ENCODE measurements at regions not wholly inside any gene's neighbourhood (a gene's known extent, or its start where the extent isn't known, plus 50 kb on each side); places are given as distances from the start of the nearest gene placed in this dataset.

DNA sequence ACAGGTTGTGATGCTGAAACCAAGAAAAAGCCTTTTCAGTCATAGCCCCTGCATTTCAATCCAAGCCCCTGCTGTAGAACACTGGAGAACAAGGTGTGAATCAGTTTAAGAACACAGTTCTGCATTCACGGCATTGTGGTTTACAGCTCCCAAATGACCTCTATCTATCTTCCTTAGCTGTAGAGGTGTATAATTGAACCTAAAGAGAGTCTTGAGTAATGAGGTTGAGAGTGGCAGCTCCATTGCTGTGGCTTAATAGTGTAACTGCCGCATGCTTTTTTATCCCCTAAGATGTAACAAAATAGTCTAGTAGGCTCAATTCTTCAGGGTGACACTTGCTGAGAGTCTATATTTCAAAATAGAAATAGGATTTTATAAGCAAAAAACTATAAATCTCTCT, 121.3 kb upstream of the EPHA4 start:
- no peak overlapping the region for H2BK20ac ChIP-seq (ENCODE audit: low read length)
- H2BK5ac ChIP-seq (ENCODE audit: low read depth, low read length): no peak overlapping the region
- no peak for FAIRE-seq
- H4K20me1 ChIP-seq (replicated peaks in 1 of 2; ENCODE audit: control insufficient read depth in 1 of 2, insufficient read depth in 2 of 2, low read length in 2 of 2): no peaks in the 10 kb centered on the region
- H3K18ac ChIP-seq (ENCODE audit: extremely low read depth, low read length): no peak overlapping the region
- H4K91ac ChIP-seq (replicated peaks; ENCODE audit: insufficient read length, low read length): no peak overlapping the region
- no peaks in the 10 kb centered on the region for H3K79me1 ChIP-seq (ENCODE audit: low read depth, low read length)
- no peaks in the 10 kb centered on the region for H3K23me2 ChIP-seq (ENCODE audit: low read depth, low read length)
- no peaks in the 10 kb centered on the region for H3K4me1 ChIP-seq (replicated peaks in 1 of 4; ENCODE audit: control insufficient read depth in 3 of 4, insufficient read depth in 4 of 4, low read length in 3 of 4)
- ChIA-PET POLR2A (ENCODE audit: partially characterized antibody) (no interaction called here), CTCF (ENCODE audit: partially characterized antibody) (interaction anchor here (0.7 kb wide), 1 partner anchor 694 kb away, joined by 3 read pairs; no protein-coding TSS in a partner anchor)
- no peak for TF ChIP-seq BACH1 (IDR thresholded peaks at IDR 0.05; ENCODE audit: low read length)
- H3K9me3 ChIP-seq (ENCODE audit: insufficient read depth in 2 of 2, low read depth in 1 of 2, low read length in 1 of 2): no peaks in the 10 kb centered on the region
- 98% methylated on average over 2 of the region's 2 CpGs; no CpG with 5 or more reads in 1 of the 2 experiments for WGBS, 2 experiments (ENCODE audit: extremely low coverage in 1 of 2, insufficient coverage in 1 of 2, insufficient read length in 1 of 2, insufficient replicate concordance in 2 of 2, low coverage in 1 of 2, low lambda C conversion rate in 2 of 2, missing lambda C conversion rate in 1 of 2)
- no peak overlapping the region for H2BK12ac ChIP-seq (ENCODE audit: low read depth, low read length)
- no peaks in the 10 kb centered on the region for H3K36me3 ChIP-seq (ENCODE audit: control insufficient read depth in 2 of 4, insufficient read depth in 4 of 4, low read length in 3 of 4)
- no peak overlapping the region for H2AFZ ChIP-seq (ENCODE audit: low read length)
- no peak overlapping the region for H2BK120ac ChIP-seq (replicated peaks; ENCODE audit: low read depth, low read length)
- H3K79me2 ChIP-seq (ENCODE audit: control insufficient read depth in 1 of 2, insufficient read depth in 2 of 2, low read length in 2 of 2): no peaks in the 10 kb centered on the region
- no peak overlapping the region for H4K5ac ChIP-seq (ENCODE audit: insufficient read length, low read depth, low read length)
- no peak overlapping the region for H3K14ac ChIP-seq (ENCODE audit: insufficient read length)
- H2AK5ac ChIP-seq (ENCODE audit: low read depth, low read length): no peak overlapping the region
- no peak overlapping the region for H3K9ac ChIP-seq (replicated peaks in 1 of 4; ENCODE audit: extremely low read depth in 1 of 4, low read depth in 3 of 4, low read length in 3 of 4)
- no peak overlapping the region for H3K4me3 ChIP-seq (ENCODE audit: extremely low read depth in 1 of 4, insufficient read depth in 2 of 4, low read depth in 3 of 4, low read length in 4 of 4)
- H3K4ac ChIP-seq (replicated peaks; ENCODE audit: insufficient read length, low read depth, low read length): no peak overlapping the region
- H3K4me2 ChIP-seq (ENCODE audit: insufficient read depth in 1 of 2, low read depth in 2 of 2, low read length in 2 of 2): no peak overlapping the region
- no peak overlapping the region for H3K27ac ChIP-seq (ENCODE audit: low read depth, low read length)
- no peak overlapping the region for H3K23ac ChIP-seq (ENCODE audit: insufficient read length)
- no peaks in the 10 kb centered on the region for H3K27me3 ChIP-seq (replicated peaks in 1 of 4; ENCODE audit: control insufficient read depth in 3 of 4, extremely low read depth in 1 of 4, insufficient read depth in 3 of 4, low read length in 3 of 4)
- no peak overlapping the region for H4K8ac ChIP-seq (ENCODE audit: extremely low read depth, insufficient read depth, low read length)
- no peak overlapping the region for H2BK15ac ChIP-seq (ENCODE audit: low read length)
- no peak overlapping the region for H3K56ac ChIP-seq (replicated peaks; ENCODE audit: insufficient read length, low read depth, low read length)
- DNase-seq (ENCODE audit: low read depth in 1 of 2, low spot score in 2 of 2): no peak

All from H1 (cell line).